Kidney epithelial cell (primary cell): ENCODE measurements at regions not wholly inside any gene's neighbourhood (a gene's known extent, or its start where the extent isn't known, plus 50 kb on each side); places are given as distances from the start of the nearest gene placed in this dataset.

Experiments used
- DNase-seq: peaks from one replicate; pipeline ENCODE4 v3.0.0-alpha.2; 2010; ENCODE audit warnings: low read depth
- H3K27me3 ChIP-seq: 2 replicates; pipeline ENCODE4 v1.6.0; 2011; ENCODE audit warnings: low read length; ENCODE audit not compliant: control insufficient read depth, insufficient read depth
- H3K36me3 ChIP-seq: 2 replicates; pipeline ENCODE4 v1.5.1; 2011; ENCODE audit warnings: low read length; ENCODE audit not compliant: control insufficient read depth, insufficient read depth
- H3K4me3 ChIP-seq: 2 replicates; pipeline ENCODE4 v1.5.1; 2011; ENCODE audit warnings: low read depth, mild to moderate bottlenecking, control low read depth, low read length
- TF ChIP-seq, protein P1 (sequence below): IDR thresholded peaks from 2 replicates; pipeline ENCODE4 v1.5.1; 2011; ENCODE audit warnings: mild to moderate bottlenecking, moderate library complexity, low read length, control low read depth, inconsistent platforms; ENCODE audit not compliant: insufficient read depth, poor library complexity, severe bottlenecking

DNA sequence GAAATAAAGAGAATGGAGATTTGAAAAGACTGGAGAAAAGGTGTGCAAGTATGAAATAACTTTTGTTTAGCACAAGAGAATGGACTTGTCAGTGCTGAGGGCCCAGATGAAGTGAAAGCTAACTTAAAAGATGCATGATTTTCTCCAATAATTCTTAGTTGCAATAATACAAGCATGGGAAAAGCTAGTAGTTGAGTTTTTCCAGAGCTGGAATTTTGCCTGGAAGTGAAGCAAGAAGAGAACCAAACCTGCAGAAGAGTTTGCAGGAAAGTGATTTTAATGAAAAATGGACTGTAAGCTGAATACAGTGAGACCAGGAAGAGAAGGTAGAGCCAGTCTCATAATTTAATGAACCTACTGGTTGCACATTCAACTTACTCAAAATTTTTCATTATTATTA is 69.3 kb upstream of the FSCB start:
- TF ChIP-seq, protein P1, sequence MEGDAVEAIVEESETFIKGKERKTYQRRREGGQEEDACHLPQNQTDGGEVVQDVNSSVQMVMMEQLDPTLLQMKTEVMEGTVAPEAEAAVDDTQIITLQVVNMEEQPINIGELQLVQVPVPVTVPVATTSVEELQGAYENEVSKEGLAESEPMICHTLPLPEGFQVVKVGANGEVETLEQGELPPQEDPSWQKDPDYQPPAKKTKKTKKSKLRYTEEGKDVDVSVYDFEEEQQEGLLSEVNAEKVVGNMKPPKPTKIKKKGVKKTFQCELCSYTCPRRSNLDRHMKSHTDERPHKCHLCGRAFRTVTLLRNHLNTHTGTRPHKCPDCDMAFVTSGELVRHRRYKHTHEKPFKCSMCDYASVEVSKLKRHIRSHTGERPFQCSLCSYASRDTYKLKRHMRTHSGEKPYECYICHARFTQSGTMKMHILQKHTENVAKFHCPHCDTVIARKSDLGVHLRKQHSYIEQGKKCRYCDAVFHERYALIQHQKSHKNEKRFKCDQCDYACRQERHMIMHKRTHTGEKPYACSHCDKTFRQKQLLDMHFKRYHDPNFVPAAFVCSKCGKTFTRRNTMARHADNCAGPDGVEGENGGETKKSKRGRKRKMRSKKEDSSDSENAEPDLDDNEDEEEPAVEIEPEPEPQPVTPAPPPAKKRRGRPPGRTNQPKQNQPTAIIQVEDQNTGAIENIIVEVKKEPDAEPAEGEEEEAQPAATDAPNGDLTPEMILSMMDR = no peak
- H3K36me3 ChIP-seq = no peaks in the 10 kb centered on the region
- H3K27me3 ChIP-seq = no peaks in the 10 kb centered on the region
- DNase-seq = no peak
- H3K4me3 ChIP-seq = no peak overlapping the region

DNA sequence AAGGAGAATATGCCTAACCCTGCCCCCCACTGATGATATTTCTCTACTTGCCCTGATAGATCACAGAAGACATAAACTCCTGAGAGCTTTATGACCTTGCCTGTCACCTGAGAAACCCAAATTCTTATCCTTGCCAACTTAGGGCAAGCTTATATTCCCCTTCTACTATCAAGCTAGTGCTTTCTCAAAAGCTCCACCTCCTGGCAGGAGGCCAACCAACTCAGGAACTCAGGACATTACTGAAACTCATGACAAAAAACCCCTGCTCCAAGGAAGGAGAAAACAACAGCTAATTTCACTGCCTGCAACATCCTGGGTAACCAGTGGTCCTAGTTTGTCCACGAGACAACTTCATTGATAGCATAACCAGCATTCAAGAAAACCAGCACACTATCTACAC is 60.9 kb upstream of the FSCB start:
- Histone ChIP-seq H3K4me3 (no peak overlapping the region), H3K27me3 (no peaks in the 10 kb centered on the region), H3K36me3 (no peaks in the 10 kb centered on the region)
- DNase-seq = no peak
- TF ChIP-seq, protein P1 = no peak

DNA sequence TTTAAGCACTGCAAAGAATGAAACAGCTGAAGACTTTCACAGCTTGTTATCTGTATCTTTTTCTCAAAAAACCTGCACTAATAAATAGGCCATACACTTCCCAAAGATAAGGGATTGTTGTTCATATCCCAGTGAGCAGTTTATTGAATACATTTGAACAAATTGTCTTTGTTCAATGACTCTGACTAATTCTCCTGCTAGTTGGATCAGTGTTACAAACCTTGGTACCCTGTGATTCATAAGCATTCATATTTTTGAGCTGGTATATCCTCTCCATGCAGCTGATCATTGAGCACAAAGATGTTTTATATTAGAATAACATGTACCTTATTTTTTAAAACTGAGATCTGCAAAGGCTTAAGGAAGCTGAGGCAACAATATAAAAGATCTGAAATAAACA is 58.9 kb upstream of the FSCB start:
- TF ChIP-seq, protein P1 = no peak
- Histone ChIP-seq H3K27me3 (no peaks in the 10 kb centered on the region), H3K4me3 (no peak overlapping the region), H3K36me3 (no peaks in the 10 kb centered on the region)
- no peak for DNase-seq

DNA sequence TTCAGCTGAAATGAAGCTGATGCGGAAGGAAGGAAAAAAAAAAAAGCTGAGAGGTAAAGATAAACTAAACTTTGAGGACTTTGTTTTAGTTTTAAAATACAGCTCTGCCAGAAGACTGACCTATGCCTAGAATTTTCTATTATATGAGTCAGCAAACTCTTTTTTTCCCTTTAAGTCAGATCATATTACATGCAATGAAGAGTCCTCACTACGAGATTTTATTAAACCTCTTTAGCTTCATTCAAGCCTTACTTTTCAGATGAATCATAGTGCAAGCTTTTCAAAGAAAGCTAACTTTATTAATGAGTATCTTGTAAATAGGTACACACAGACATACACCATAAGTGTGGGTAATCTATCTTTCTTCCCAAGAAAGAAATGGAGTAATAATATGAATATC is 57.8 kb upstream of the FSCB start:
- Histone ChIP-seq H3K27me3 (no peaks in the 10 kb centered on the region), H3K36me3 (no peaks in the 10 kb centered on the region), H3K4me3 (no peak overlapping the region)
- TF ChIP-seq, protein P1 = no peak
- no peak for DNase-seq
